ENCODE measurements at regions not wholly inside any gene's neighbourhood (a gene's known extent, or its start where the extent isn't known, plus 50 kb on each side); places are given as distances from the start of the nearest gene placed in this dataset.

DNA sequence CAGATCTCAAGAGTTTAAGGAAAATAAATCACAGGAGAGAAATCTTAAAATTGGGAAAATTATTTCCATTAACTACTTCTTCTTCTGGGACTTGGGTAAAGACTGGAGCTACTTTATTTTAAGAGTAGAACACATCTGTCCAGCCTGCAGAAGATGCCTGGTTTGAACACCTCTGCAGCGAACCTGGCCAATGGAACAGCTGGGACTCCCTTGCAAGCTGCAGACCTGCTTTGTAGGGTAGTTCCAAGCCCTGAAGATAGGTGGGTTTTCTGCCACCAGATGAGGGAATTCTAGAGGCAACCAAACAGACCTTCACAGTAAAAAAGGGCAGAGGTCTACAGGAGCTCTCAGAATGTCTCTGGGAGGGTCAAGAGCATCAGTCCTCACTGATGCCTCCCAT, 86.5 kb upstream of the CACNA1E start:
- no peaks in the 10 kb centered on the region for H3K4me1 ChIP-seq (ENCODE audit: control insufficient read depth in 1 of 2, low read depth in 2 of 2)
- no peak for ATAC-seq (ENCODE audit: insufficient number of reproducible peaks, low FRiP score, low read depth)
- H3K9me3 ChIP-seq, result no peaks in the 10 kb centered on the region
- no peaks in the 10 kb centered on the region for H3K27me3 ChIP-seq (replicated peaks; ENCODE audit: insufficient read depth)
- TF ChIP-seq, protein P1, sequence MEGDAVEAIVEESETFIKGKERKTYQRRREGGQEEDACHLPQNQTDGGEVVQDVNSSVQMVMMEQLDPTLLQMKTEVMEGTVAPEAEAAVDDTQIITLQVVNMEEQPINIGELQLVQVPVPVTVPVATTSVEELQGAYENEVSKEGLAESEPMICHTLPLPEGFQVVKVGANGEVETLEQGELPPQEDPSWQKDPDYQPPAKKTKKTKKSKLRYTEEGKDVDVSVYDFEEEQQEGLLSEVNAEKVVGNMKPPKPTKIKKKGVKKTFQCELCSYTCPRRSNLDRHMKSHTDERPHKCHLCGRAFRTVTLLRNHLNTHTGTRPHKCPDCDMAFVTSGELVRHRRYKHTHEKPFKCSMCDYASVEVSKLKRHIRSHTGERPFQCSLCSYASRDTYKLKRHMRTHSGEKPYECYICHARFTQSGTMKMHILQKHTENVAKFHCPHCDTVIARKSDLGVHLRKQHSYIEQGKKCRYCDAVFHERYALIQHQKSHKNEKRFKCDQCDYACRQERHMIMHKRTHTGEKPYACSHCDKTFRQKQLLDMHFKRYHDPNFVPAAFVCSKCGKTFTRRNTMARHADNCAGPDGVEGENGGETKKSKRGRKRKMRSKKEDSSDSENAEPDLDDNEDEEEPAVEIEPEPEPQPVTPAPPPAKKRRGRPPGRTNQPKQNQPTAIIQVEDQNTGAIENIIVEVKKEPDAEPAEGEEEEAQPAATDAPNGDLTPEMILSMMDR (IDR thresholded peaks at IDR 0.05), result no peak
- H3K4me3 ChIP-seq, result no peak overlapping the region
- no peaks in the 10 kb centered on the region for H3K36me3 ChIP-seq
- DNase-seq (ENCODE audit: low spot score), result no peak
- no peak overlapping the region for H3K27ac ChIP-seq

DNA sequence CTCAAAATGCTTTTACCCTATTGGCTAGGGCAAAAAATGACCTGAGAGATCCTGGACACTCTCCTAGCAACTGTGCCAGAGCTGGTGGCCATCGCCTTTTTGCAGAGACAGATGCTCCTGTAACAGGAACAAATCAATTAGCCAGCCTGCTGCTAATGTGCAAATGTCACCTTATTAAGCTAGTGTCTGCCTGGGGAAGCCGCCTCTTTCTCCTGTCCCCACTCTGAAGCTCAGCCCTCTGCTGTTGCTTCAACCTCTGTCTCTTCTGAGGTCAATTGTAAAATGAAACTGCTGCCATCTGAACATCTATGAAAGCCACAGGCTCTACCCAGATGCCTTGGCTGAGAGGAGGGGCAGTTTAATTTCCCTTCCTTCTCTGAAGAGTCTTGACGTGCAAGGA, 85.5 kb upstream of the CACNA1E start:
- ATAC-seq (ENCODE audit: insufficient number of reproducible peaks, low FRiP score, low read depth), result no peak
- Histone ChIP-seq H3K4me3 (no peak overlapping the region), H3K4me1 (ENCODE audit: control insufficient read depth in 1 of 2, low read depth in 2 of 2) (no peaks in the 10 kb centered on the region), H3K36me3 (no peaks in the 10 kb centered on the region), H3K9me3 (no peaks in the 10 kb centered on the region), H3K27me3 (replicated peaks; ENCODE audit: insufficient read depth) (no peaks in the 10 kb centered on the region), H3K27ac (no peak overlapping the region)
- TF ChIP-seq, protein P1 (IDR thresholded peaks at IDR 0.05), result no peak
- no peak for DNase-seq (ENCODE audit: low spot score)

DNA sequence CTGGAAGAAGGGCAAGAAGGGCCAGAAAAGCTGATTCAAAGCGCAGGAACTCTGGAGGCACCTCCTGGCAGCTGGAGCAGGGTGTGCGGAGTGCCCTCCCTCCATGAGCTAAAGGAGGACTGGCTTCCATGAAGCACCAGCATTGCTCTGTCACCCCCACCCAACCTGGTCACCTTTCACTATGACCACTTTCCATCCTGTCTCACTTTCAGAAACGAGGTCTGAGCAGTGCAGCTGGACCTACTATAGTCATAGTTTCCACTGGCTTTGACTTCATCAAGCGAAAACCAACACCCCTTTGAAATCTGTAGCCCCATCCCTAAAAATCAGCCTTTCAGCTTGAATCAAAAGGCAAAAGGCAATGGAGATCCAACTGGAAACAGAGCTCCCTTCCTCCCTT, 84.8 kb upstream of the CACNA1E start:
- no peak overlapping the region for H3K4me3 ChIP-seq
- H3K4me1 ChIP-seq (ENCODE audit: control insufficient read depth in 1 of 2, low read depth in 2 of 2), result no peaks in the 10 kb centered on the region
- ATAC-seq (ENCODE audit: insufficient number of reproducible peaks, low FRiP score, low read depth) (no peak), DNase-seq (ENCODE audit: low spot score) (no peak)
- H3K36me3 ChIP-seq, result no peaks in the 10 kb centered on the region
- H3K27ac ChIP-seq, result no peak overlapping the region
- TF ChIP-seq, protein P1 (IDR thresholded peaks at IDR 0.05), result no peak
- no peaks in the 10 kb centered on the region for H3K27me3 ChIP-seq (replicated peaks; ENCODE audit: insufficient read depth)
- no peaks in the 10 kb centered on the region for H3K9me3 ChIP-seq

DNA sequence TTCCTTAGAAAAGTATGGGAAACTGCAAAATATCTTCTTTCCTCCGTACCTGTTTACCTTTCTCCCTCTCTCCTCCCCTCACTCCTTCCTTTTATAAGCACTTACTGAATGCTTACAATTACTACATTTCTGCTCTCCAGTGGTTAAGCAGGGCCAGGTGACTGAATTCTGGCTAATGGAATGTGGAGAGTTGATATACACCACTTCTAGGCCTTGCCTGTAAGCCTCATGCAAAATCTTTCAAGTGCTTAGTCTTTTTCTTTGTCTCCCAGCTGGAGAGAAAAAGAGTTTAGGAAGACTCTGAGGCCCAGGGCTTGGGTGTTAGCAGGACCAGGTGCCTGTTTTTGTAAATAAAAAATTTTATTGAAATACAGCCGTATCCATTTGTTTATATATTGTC, 77.7 kb upstream of the CACNA1E start:
- Histone ChIP-seq H3K27me3 (replicated peaks; ENCODE audit: insufficient read depth) (no peaks in the 10 kb centered on the region), H3K36me3 (no peaks in the 10 kb centered on the region), H3K27ac (no peak overlapping the region), H3K4me3 (no peak overlapping the region), H3K4me1 (ENCODE audit: control insufficient read depth in 1 of 2, low read depth in 2 of 2) (no peaks in the 10 kb centered on the region), H3K9me3 (no peaks in the 10 kb centered on the region)
- TF ChIP-seq, protein P1 (IDR thresholded peaks at IDR 0.05), result no peak
- no peak for ATAC-seq (ENCODE audit: insufficient number of reproducible peaks, low FRiP score, low read depth)
- no peak for DNase-seq (ENCODE audit: low spot score)

DNA sequence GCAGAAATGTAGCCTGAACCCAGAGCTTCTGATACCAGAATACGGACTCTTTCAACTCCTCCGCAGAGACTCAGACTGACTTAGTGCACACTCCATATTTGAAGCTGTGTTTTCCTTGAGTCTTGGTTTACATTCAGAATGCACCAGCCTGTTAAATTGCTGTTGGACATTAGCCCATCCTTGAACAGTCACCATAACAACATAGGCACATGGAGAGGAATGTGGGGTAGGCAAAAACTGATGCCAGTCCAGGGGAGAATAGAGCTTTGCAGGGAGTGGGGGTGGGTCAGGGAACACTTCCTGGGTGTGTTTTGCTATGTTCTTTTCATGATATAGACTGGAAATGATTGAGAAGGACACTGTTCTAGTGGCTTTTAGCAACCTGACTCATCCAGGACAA, 76.3 kb upstream of the CACNA1E start:
- no peak for ATAC-seq (ENCODE audit: insufficient number of reproducible peaks, low FRiP score, low read depth)
- H3K36me3 ChIP-seq, result no peaks in the 10 kb centered on the region
- TF ChIP-seq, protein P1 (IDR thresholded peaks at IDR 0.05), result no peak

More for the DNA sequence above, 76.3 kb upstream of the CACNA1E start:
- DNase-seq (ENCODE audit: low spot score), result no peak
- Histone ChIP-seq H3K27ac (no peak overlapping the region), H3K4me3 (no peak overlapping the region), H3K27me3 (replicated peaks; ENCODE audit: insufficient read depth) (no peaks in the 10 kb centered on the region), H3K4me1 (ENCODE audit: control insufficient read depth in 1 of 2, low read depth in 2 of 2) (no peaks in the 10 kb centered on the region), H3K9me3 (no peaks in the 10 kb centered on the region)

Measured in thoracic aorta (tissue), 2 donors.